GM10266 (cell line): ENCODE measurements at regions not wholly inside any gene's neighbourhood (a gene's known extent, or its start where the extent isn't known, plus 50 kb on each side); places are given as distances from the start of the nearest gene placed in this dataset.

Experiments
- DNase-seq: peaks from one replicate; pipeline ENCODE4 v3.0.0; 2012; ENCODE audit errors: extremely low spot score
- CTCF ChIP-seq: IDR thresholded peaks from 2 replicates; pipeline ENCODE4 v1.5.1; 2012; ENCODE audit warnings: mild to moderate bottlenecking, low read depth; ENCODE audit not compliant: control insufficient read depth, insufficient read depth; ENCODE audit errors: missing control alignments

- no peak for TF ChIP-seq CTCF
- no peak for DNase-seq
Observed at GRCh38 chr2:71951718-71952404, 195.8 kb downstream of the CYP26B1 start.

- TF ChIP-seq CTCF = no peak
Observed at GRCh38 chr2:71951083-71951468, 196.6 kb downstream of the CYP26B1 start.

GRCh38 chr2:71950256-71951082 is 197.2 kb downstream of the CYP26B1 start:
- no peak for DNase-seq
- no peak for TF ChIP-seq CTCF

More at GRCh38 chr2:71951083-71951468, 196.6 kb downstream of the CYP26B1 start:
- DNase-seq = no peak

- TF ChIP-seq CTCF = no peak
- no peak for DNase-seq
Observed at GRCh38 chr2:71949537-71949798, 198.2 kb downstream of the CYP26B1 start.

- DNase-seq = no peak
- TF ChIP-seq CTCF = no peak
Observed at GRCh38 chr2:71948781-71949536, 198.7 kb downstream of the CYP26B1 start.

GRCh38 chr2:71947809-71948208 is 199.9 kb downstream of the CYP26B1 start:
- DNase-seq = no peak
- TF ChIP-seq CTCF = no peak
